ENCODE measurements at regions not wholly inside any gene's neighbourhood (a gene's known extent, or its start where the extent isn't known, plus 50 kb on each side); places are given as distances from the start of the nearest gene placed in this dataset.

GRCh38 chr1:200496937-200497336 is 87.1 kb upstream of the ZNF281 start:
- Mint-ChIP-seq H3K27ac (ENCODE audit: unreplicated experiment) (no peak overlapping the region), H3K36me3 (ENCODE audit: insufficient read depth, unreplicated experiment) (no peaks in the 10 kb centered on the region), H3K27me3 (ENCODE audit: insufficient read depth, unreplicated experiment) (no peaks in the 10 kb centered on the region), H3K4me1 (ENCODE audit: low read depth, unreplicated experiment) (no peaks in the 10 kb centered on the region), H3K9me3 (ENCODE audit: unreplicated experiment) (no peaks in the 10 kb centered on the region), H3K4me3 (ENCODE audit: unreplicated experiment) (no peak overlapping the region)
- Histone ChIP-seq H3K4me1 (no peaks in the 10 kb centered on the region), H3K27me3 (replicated peaks; ENCODE audit: control insufficient read depth, insufficient read depth, low read length) (no peaks in the 10 kb centered on the region), H3K4me3 (ENCODE audit: low read depth, low read length) (no peak overlapping the region), H3K36me3 (ENCODE audit: control insufficient read depth, insufficient read depth, low read length) (no peaks in the 10 kb centered on the region), H3K9me3 (no peaks in the 10 kb centered on the region)
- POLR2A ChIA-PET, result no interaction called here
- intact Hi-C loops (cut with micrococcal nuclease; ENCODE audit: unreplicated experiment), result no loop called here
- no TSS peak for BruUV-seq (replicated peaks)
- no peak for DNase-seq
- CTCF ChIA-PET, result no interaction called here
- no peak for TF ChIP-seq CTCF (IDR thresholded peaks at IDR 0.05; ENCODE audit: insufficient read depth in 1 of 2, low read depth in 1 of 2, low read length in 1 of 2, severe bottlenecking in 1 of 2, unreplicated experiment in 1 of 2)

- CTCF ChIA-PET, result no interaction called here
- TF ChIP-seq CTCF (IDR thresholded peaks at IDR 0.05; ENCODE audit: insufficient read depth in 1 of 2, low read depth in 1 of 2, low read length in 1 of 2, severe bottlenecking in 1 of 2, unreplicated experiment in 1 of 2), result no peak
- Histone ChIP-seq H3K4me1 (no peaks in the 10 kb centered on the region), H3K36me3 (ENCODE audit: control insufficient read depth, insufficient read depth, low read length) (no peaks in the 10 kb centered on the region), H3K27me3 (replicated peaks; ENCODE audit: control insufficient read depth, insufficient read depth, low read length) (no peaks in the 10 kb centered on the region), H3K9me3 (no peaks in the 10 kb centered on the region), H3K4me3 (ENCODE audit: low read depth, low read length) (no peak overlapping the region)
- POLR2A ChIA-PET, result no interaction called here
- intact Hi-C loops (cut with micrococcal nuclease; ENCODE audit: unreplicated experiment), result no loop called here
- BruUV-seq (replicated peaks), result no TSS peak
- Mint-ChIP-seq H3K4me1 (ENCODE audit: low read depth, unreplicated experiment) (no peaks in the 10 kb centered on the region), H3K4me3 (ENCODE audit: unreplicated experiment) (no peak overlapping the region), H3K27ac (ENCODE audit: unreplicated experiment) (no peak overlapping the region), H3K36me3 (ENCODE audit: insufficient read depth, unreplicated experiment) (no peaks in the 10 kb centered on the region), H3K27me3 (ENCODE audit: insufficient read depth, unreplicated experiment) (no peaks in the 10 kb centered on the region), H3K9me3 (ENCODE audit: unreplicated experiment) (no peaks in the 10 kb centered on the region)
- DNase-seq, result no peak
Observed at GRCh38 chr1:200495901-200496300, 86.1 kb upstream of the ZNF281 start.

- no peaks in the 10 kb centered on the region for H3K9me3 ChIP-seq
- CTCF ChIA-PET, result no interaction called here
- BruUV-seq (replicated peaks), result no TSS peak
- Mint-ChIP-seq H3K4me1 (ENCODE audit: low read depth, unreplicated experiment) (peaks cover 8% of the 10 kb centered on the region), H3K36me3 (ENCODE audit: insufficient read depth, unreplicated experiment) (no peaks in the 10 kb centered on the region), H3K27me3 (ENCODE audit: insufficient read depth, unreplicated experiment) (no peaks in the 10 kb centered on the region), H3K4me3 (ENCODE audit: unreplicated experiment) (no peak overlapping the region), H3K27ac (ENCODE audit: unreplicated experiment) (no peak overlapping the region), H3K9me3 (ENCODE audit: unreplicated experiment) (no peaks in the 10 kb centered on the region)
- POLR2A ChIA-PET, result no interaction called here
- no peaks in the 10 kb centered on the region for H3K27me3 ChIP-seq (replicated peaks; ENCODE audit: control insufficient read depth, insufficient read depth, low read length)
- no peaks in the 10 kb centered on the region for H3K36me3 ChIP-seq (ENCODE audit: control insufficient read depth, insufficient read depth, low read length)
- H3K4me1 ChIP-seq, result no peaks in the 10 kb centered on the region
- no peak for DNase-seq
- intact Hi-C loops (cut with micrococcal nuclease; ENCODE audit: unreplicated experiment), result no loop called here
- TF ChIP-seq CTCF (IDR thresholded peaks at IDR 0.05; ENCODE audit: insufficient read depth in 1 of 2, low read depth in 1 of 2, low read length in 1 of 2, severe bottlenecking in 1 of 2, unreplicated experiment in 1 of 2), result no peak
- no peak overlapping the region for H3K4me3 ChIP-seq (ENCODE audit: low read depth, low read length)
Observed at GRCh38 chr1:200493344-200493743, 83.5 kb upstream of the ZNF281 start.

Data from Caco-2 (cell line).